ENCODE measurements at regions not wholly inside any gene's neighbourhood (a gene's known extent, or its start where the extent isn't known, plus 50 kb on each side); places are given as distances from the start of the nearest gene placed in this dataset.

- TF ChIP-seq CTCF (IDR thresholded peaks at IDR 0.05; ENCODE audit: low read depth, low read length) (no peak), EZH2phosphoT487 (IDR thresholded peaks at IDR 0.05; ENCODE audit: low read depth) (no peak)
Measured at GRCh38 chr1:173347282-173347818, 129.8 kb upstream of the PRDX6 start.
